IMR-90 (cell line): ENCODE measurements at regions not wholly inside any gene's neighbourhood (a gene's known extent, or its start where the extent isn't known, plus 50 kb on each side); places are given as distances from the start of the nearest gene placed in this dataset.

ENCODE experiments used
- CEBPB ChIP-seq: IDR thresholded peaks from 2 replicates; pipeline ENCODE4 v1.6.1; 2012; ENCODE audit warnings: low read depth, low read length, improper control_type of control experiment
- CHD1 ChIP-seq: IDR thresholded peaks from 2 replicates; pipeline ENCODE4 v1.6.1; 2012; ENCODE audit warnings: low read depth, low read length, improper control_type of control experiment
- CTCF ChIP-seq: conservative IDR thresholded peaks from 2 replicates; pipeline ENCODE4 v1.5.1; 2012; ENCODE audit warnings: mild to moderate bottlenecking, low read depth, low read length, improper control_type of control experiment
- ELK1 ChIP-seq: fragments of 150-350 bp; IDR thresholded peaks from 2 replicates; pipeline ENCODE4 v1.6.1; 2016; ENCODE audit warnings: low read depth, mild to moderate bottlenecking, low read length, moderate library complexity, borderline replicate concordance
- MAFK ChIP-seq: IDR thresholded peaks from 2 replicates; pipeline ENCODE4 v1.6.1; 2012; ENCODE audit warnings: low read depth, low read length, improper control_type of control experiment
- MAZ ChIP-seq: IDR thresholded peaks from 2 replicates; pipeline ENCODE4 v1.6.1; 2012; ENCODE audit warnings: low read depth, mild to moderate bottlenecking, low read length, improper control_type of control experiment, moderate library complexity, borderline replicate concordance
- POLR2A ChIP-seq: IDR thresholded peaks from 2 replicates; pipeline ENCODE4 v1.6.1; 2012; ENCODE audit warnings: mild to moderate bottlenecking, low read depth, low read length
- RAD21 ChIP-seq: IDR thresholded peaks from 2 replicates; pipeline ENCODE4 v1.6.1; 2012; ENCODE audit warnings: low read length, improper control_type of control experiment
- RCOR1 ChIP-seq: IDR thresholded peaks from 2 replicates; pipeline ENCODE4 v1.6.1; 2012; ENCODE audit warnings: mild to moderate bottlenecking, low read length, improper control_type of control experiment; ENCODE audit not compliant: insufficient replicate concordance
- RFX5 ChIP-seq: IDR thresholded peaks from 2 replicates; pipeline ENCODE4 v1.8.0; 2012; ENCODE audit warnings: low read depth, mild to moderate bottlenecking, low read length, moderate library complexity
- SMC3 ChIP-seq: fragments of 150-350 bp; IDR thresholded peaks from 2 replicates; pipeline ENCODE4 v1.6.1; 2016; ENCODE audit warnings: low read depth, mild to moderate bottlenecking, antibody characterized with exemption, low read length, moderate library complexity

- TF ChIP-seq CTCF (no peak), RCOR1 (no peak), RFX5 (no peak), POLR2A (no peak), CEBPB (no peak), ELK1 (no peak), CHD1 (no peak), SMC3 (no peak), MAZ (no peak), MAFK (no peak), RAD21 (no peak)
These were observed 69.5 kb upstream of the SUCLG2 start for GRCh38 chr3:67723863-67724262.
